GM12878 (cell line): ENCODE measurements at regions not wholly inside any gene's neighbourhood (a gene's known extent, or its start where the extent isn't known, plus 50 kb on each side); places are given as distances from the start of the nearest gene placed in this dataset.

Source experiments
- ATAC-seq: fragments of 200-7000 bp; cut with Tn5 transposase; 3 replicates; pipeline ENCODE4 v1.9.1; 2020; ENCODE audit warnings: mild to moderate bottlenecking, moderate library complexity
- BruUV-seq: library from RNA; stranded (reverse); fragments of 400-500 nt; replicated peaks from 2 replicates; lab custom pipeline; 2021; lab: Mats Ljungman, UMichigan
- CTCF ChIA-PET: fragments of 300-600 bp; sonication (Branson Sonifier 250); formaldehyde crosslinking; extraction: SDS; loops from one replicate; lab custom pipeline; 2021; ENCODE audit warnings: inconsistent platforms; lab: Yijun Ruan, JAX
- POLR2A ChIA-PET: fragments of 350-600 bp; formaldehyde crosslinking; extraction: SDS; loops from one replicate; lab custom pipeline; 2021; ENCODE audit warnings: inconsistent platforms; lab: Charles Lee
- RAD21 ChIA-PET: fragments of 300-600 bp; sonication (Branson Sonifier 250); formaldehyde crosslinking; loops from one replicate; lab custom pipeline; 2023; ENCODE audit warnings: antibody characterized with exemption; ENCODE audit not compliant: unreplicated experiment; lab: Charles Lee
- SMC1A ChIA-PET: fragments of 300-600 bp; sonication (Branson Sonifier 250); formaldehyde crosslinking; loops from one replicate; lab custom pipeline; 2023; ENCODE audit not compliant: unreplicated experiment, uncharacterized antibody; lab: Charles Lee
- DNase-seq: peaks from one replicate; pipeline ENCODE4 v3.0.0-alpha.2; 2011; ENCODE audit warnings: low read depth, low spot score
- FAIRE-seq: peaks from 3 replicates; lab custom pipeline; 2011; peaks lifted over from hg19 to GRCh38; lab: Jason Lieb, UNC
- H2AFZ ChIP-seq: 2 replicates; pipeline ENCODE4 v1.6.0; 2011; ENCODE audit warnings: low read depth, low read length, control low read depth; ENCODE audit not compliant: control insufficient read depth
- H3K27ac ChIP-seq: 2 replicates; pipeline ENCODE4 v1.5.1; 2011; ENCODE audit warnings: control low read depth; ENCODE audit not compliant: control insufficient read depth, insufficient read depth
- H3K27me3 ChIP-seq, 2 experiments: replicated peaks in 1 of 2; 2 replicates each; pipeline versions ENCODE4 v1.6.0 to v1.6.1; 2011; ENCODE audit warnings: low read length in 1 of 2; ENCODE audit not compliant: control insufficient read depth in 2 of 2, insufficient read depth in 2 of 2
- H3K36me3 ChIP-seq, 2 experiments: 2 replicates each; pipeline ENCODE4 v1.5.1; 2011; ENCODE audit warnings: low read length in 1 of 2; ENCODE audit not compliant: control insufficient read depth in 2 of 2, insufficient read depth in 2 of 2
- H3K4me1 ChIP-seq: 2 replicates; pipeline ENCODE4 v1.6.1; 2011; ENCODE audit warnings: mild to moderate bottlenecking, low read length, moderate library complexity, mixed read lengths; ENCODE audit not compliant: control insufficient read depth, insufficient read depth
- H3K4me2 ChIP-seq: 2 replicates; pipeline ENCODE4 v1.6.0; 2011; ENCODE audit warnings: control low read depth; ENCODE audit not compliant: control insufficient read depth, insufficient read depth
- H3K4me3 ChIP-seq: fragments of 200-600 bp; sonication (generic); 2 replicates; pipeline ENCODE4 v1.5.1; 2016
- H3K79me2 ChIP-seq: 2 replicates; pipeline ENCODE4 v1.6.0; 2011; ENCODE audit warnings: low read length; ENCODE audit not compliant: control insufficient read depth, insufficient read depth
- H3K9ac ChIP-seq: 2 replicates; pipeline ENCODE4 v1.8.0; 2011; ENCODE audit warnings: low read length, control low read depth, mixed read lengths; ENCODE audit not compliant: control insufficient read depth, insufficient read depth
- H3K9me3 ChIP-seq: replicated peaks from 3 replicates; pipeline ENCODE4 v1.5.1; 2011; ENCODE audit warnings: mild to moderate bottlenecking, low read length; ENCODE audit not compliant: control insufficient read depth, insufficient read depth
- H4K20me1 ChIP-seq: 2 replicates; pipeline ENCODE4 v1.6.0; 2011; ENCODE audit not compliant: control insufficient read depth, insufficient read depth
- BHLHE40 ChIP-seq, 2 experiments: fragments of 450-650 bp in 1 of 2; IDR thresholded peaks; 2 replicates each; pipeline ENCODE4 v1.6.1; 2011 to 2017; ENCODE audit warnings: low read depth in 2 of 2, borderline replicate concordance in 1 of 2, improper control_type of control experiment in 1 of 2, low read length in 1 of 2, mild to moderate bottlenecking in 1 of 2
- CHD4 ChIP-seq: fragments of 200-600 bp; sonication (generic); IDR thresholded peaks from 2 replicates; pipeline ENCODE4 v1.6.1; 2016; ENCODE audit warnings: mild to moderate bottlenecking
- EGR1 ChIP-seq, 2 experiments: IDR thresholded peaks; 1 replicate in 1 of 2; 2 replicates in 1 of 2; pipeline ENCODE4 v1.6.1; 2011 to 2012; ENCODE audit warnings: low read depth in 2 of 2, low read length in 2 of 2, borderline replicate concordance in 1 of 2, mild to moderate bottlenecking in 1 of 2, moderate library complexity in 1 of 2
- HDAC2 ChIP-seq: fragments of 200-600 bp; sonication (generic); IDR thresholded peaks from 2 replicates; pipeline ENCODE4 v1.6.1; 2017
- ZSCAN29 ChIP-seq: fragments of 450-650 bp; IDR thresholded peaks from 2 replicates; pipeline ENCODE4 v1.6.1; 2017; ENCODE audit warnings: mild to moderate bottlenecking, moderate library complexity
- in situ Hi-C: fragments of 300-500 bp; cut with MboI; formaldehyde crosslinking; loops from 9 replicates; pipeline ENCODE4 v1.14.3; 2018; ENCODE audit warnings: mixed read lengths
- intact Hi-C: fragments of 100-400 bp; cut with micrococcal nuclease; formaldehyde crosslinking; loops from one replicate; pipeline ENCODE4 v1.14.2; 2022; ENCODE audit not compliant: unreplicated experiment
- TF ChIP-seq, protein P1 (sequence below): fragments of 450-650 bp; formaldehyde crosslinking; IDR thresholded peaks from 2 replicates; pipeline ENCODE4 v1.4.0; 2022; ENCODE audit warnings: mild to moderate bottlenecking, moderate library complexity
- TF ChIP-seq, protein P2 (sequence below): IDR thresholded peaks from 2 replicates; pipeline ENCODE4 v1.6.1; 2011; ENCODE audit warnings: borderline replicate concordance, low read depth, mild to moderate bottlenecking, moderate library complexity, mixed read lengths, low read length; ENCODE audit not compliant: insufficient read depth; ENCODE audit errors: extremely low read length

DNA sequence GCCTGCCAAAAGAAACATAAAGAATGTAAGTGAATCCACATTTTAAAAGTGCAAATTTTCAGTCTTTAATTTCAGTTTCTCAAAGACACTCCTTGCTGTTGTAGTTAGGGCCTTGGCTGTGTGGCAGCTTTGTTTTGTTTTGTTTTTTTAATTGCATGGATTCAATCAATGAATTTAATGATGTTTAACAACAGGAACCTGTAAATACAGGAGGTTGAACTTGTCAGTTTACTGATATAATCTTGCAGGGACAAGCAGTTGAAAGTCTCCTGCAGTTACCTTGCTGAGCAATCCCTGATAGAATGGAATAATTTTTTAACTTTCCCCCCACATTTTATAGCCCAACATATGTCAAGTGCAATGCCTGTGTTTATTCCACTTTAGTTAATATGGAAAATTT lies 528.3 kb upstream of the PCDH7 start:
- H3K27me3 ChIP-seq = no peaks in the 10 kb centered on the region
- no peak overlapping the region for H3K27ac ChIP-seq
- RAD21 ChIA-PET = no interaction called here
- H3K79me2 ChIP-seq = no peaks in the 10 kb centered on the region
- no peak overlapping the region for H2AFZ ChIP-seq
- no peak overlapping the region for H3K4me2 ChIP-seq
- ATAC-seq (no peak), DNase-seq (no peak), FAIRE-seq (no peak)
- POLR2A ChIA-PET = no interaction called here
- in situ Hi-C loops = no loop called here
- CTCF ChIA-PET = no interaction called here
- no peaks in the 10 kb centered on the region for H3K9me3 ChIP-seq
- BruUV-seq = no TSS peak
- H3K4me1 ChIP-seq = no peaks in the 10 kb centered on the region
- no peak overlapping the region; the same call in 1 of the 2 replicates for H3K4me3 ChIP-seq
- SMC1A ChIA-PET = no interaction called here
- no peaks in the 10 kb centered on the region for H3K36me3 ChIP-seq
- TF ChIP-seq ZSCAN29 = no peak
- TF ChIP-seq, protein P1, sequence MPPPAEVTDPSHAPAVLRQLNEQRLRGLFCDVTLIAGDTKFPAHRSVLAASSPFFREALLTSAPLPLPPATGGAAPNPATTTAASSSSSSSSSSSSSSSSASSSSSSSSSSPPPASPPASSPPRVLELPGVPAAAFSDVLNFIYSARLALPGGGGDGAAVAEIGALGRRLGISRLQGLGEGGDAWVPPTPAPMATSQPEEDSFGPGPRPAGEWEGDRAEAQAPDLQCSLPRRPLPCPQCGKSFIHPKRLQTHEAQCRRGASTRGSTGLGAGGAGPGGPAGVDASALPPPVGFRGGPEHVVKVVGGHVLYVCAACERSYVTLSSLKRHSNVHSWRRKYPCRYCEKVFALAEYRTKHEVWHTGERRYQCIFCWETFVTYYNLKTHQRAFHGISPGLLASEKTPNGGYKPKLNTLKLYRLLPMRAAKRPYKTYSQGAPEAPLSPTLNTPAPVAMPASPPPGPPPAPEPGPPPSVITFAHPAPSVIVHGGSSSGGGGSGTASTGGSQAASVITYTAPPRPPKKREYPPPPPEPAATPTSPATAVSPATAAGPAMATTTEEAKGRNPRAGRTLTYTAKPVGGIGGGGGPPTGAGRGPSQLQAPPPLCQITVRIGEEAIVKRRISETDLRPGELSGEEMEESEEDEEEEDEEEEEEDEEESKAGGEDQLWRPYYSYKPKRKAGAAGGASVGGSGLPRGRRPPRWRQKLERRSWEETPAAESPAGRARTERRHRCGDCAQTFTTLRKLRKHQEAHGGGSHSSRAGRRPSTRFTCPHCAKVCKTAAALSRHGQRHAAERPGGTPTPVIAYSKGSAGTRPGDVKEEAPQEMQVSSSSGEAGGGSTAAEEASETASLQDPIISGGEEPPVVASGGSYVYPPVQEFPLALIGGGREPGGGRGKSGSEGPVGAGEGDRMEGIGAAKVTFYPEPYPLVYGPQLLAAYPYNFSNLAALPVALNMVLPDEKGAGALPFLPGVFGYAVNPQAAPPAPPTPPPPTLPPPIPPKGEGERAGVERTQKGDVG (CRISPR knock-in tag) = no peak
- TF ChIP-seq, all 136 proteins: peak for 0
- H3K9ac ChIP-seq = no peak overlapping the region
- no peaks in the 10 kb centered on the region for H4K20me1 ChIP-seq
- intact Hi-C loops = no loop called here

DNA sequence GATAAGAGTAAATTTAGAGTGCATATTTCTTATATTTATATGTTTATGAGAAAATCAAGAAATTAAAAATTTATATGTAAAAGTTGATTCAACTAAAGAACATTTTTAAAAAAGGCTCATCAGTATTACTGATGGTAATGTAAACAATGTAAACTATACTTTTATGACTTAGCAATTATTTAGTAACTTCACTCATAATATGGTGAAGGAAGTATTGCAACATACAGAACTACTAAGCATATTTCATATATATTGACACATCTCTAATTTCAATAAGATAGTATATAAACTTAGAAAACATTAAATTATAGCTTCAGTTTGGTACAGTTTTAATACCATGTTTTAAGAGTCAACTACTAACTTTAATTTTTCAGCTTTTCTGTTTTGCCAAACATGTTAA lies 512.8 kb upstream of the PCDH7 start:
- ChIA-PET POLR2A (no interaction called here), SMC1A (no interaction called here), RAD21 (no interaction called here)
- intact Hi-C loops = no loop called here
- H3K9me3 ChIP-seq = no peaks in the 10 kb centered on the region
- H2AFZ ChIP-seq = no peak overlapping the region
- H3K79me2 ChIP-seq = no peaks in the 10 kb centered on the region
- FAIRE-seq (no peak), ATAC-seq (no peak), DNase-seq (no peak)
- H3K4me1 ChIP-seq = no peaks in the 10 kb centered on the region
- H3K9ac ChIP-seq = no peak overlapping the region
- BruUV-seq = no TSS peak
- no peak overlapping the region for H3K4me3 ChIP-seq
- H3K36me3 ChIP-seq = no peaks in the 10 kb centered on the region
- TF ChIP-seq BHLHE40 (IDR thresholded peaks at IDR 0.05; ENCODE audit: borderline replicate concordance in 1 of 2, low read depth in 2 of 2, low read length in 1 of 2) (no peak), CHD4 (no peak), HDAC2 (no peak), EGR1 (IDR thresholded peaks at IDR 0.05; ENCODE audit: borderline replicate concordance in 1 of 2, low read depth in 2 of 2, low read length in 2 of 2) (no peak)
- TF ChIP-seq, protein P2, sequence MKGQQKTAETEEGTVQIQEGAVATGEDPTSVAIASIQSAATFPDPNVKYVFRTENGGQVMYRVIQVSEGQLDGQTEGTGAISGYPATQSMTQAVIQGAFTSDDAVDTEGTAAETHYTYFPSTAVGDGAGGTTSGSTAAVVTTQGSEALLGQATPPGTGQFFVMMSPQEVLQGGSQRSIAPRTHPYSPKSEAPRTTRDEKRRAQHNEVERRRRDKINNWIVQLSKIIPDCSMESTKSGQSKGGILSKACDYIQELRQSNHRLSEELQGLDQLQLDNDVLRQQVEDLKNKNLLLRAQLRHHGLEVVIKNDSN = no peak
- TF ChIP-seq, all 136 proteins: peak for 0
- Histone ChIP-seq H3K27ac (no peak overlapping the region), H4K20me1 (no peaks in the 10 kb centered on the region), H3K4me2 (no peak overlapping the region), H3K27me3 (no peaks in the 10 kb centered on the region)
- CTCF ChIA-PET = no interaction called here
- in situ Hi-C loops = no loop called here
